ENCODE measurements at regions not wholly inside any gene's neighbourhood (a gene's known extent, or its start where the extent isn't known, plus 50 kb on each side); places are given as distances from the start of the nearest gene placed in this dataset.

DNA sequence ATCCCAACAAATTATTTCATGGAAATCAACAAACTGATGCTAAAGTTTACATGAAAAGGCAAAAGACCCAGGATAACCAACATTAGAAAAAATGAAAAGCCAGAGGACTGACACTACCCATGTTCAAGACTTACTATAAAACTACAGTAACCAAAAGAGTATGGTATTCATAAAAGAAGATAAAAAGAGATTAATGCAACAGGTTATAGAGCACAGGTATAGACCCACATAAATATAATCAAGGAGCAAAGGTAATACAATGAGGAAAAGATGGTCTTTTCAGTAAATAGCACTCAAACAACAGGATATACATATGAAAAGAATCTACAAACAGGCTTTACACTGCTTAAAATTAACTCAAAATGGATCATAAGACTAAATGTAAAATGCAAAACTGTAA, 1342.7 kb downstream of the UQCRFS1 start:
- peaks cover 55% of the 10 kb centered on the region for H3K36me3 Mint-ChIP-seq
- ChIA-PET CTCF (no interaction called here), POLR2A (no interaction called here)
- H3K9me3 Mint-ChIP-seq: peaks cover 79% of the 10 kb centered on the region
- no peaks in the 10 kb centered on the region for H3K4me1 Mint-ChIP-seq
- no peak overlapping the region for H3K27ac Mint-ChIP-seq
- TF ChIP-seq PRRX2 (CRISPR knock-in tag; IDR thresholded peaks at IDR 0.05): no peak
- no peak for TF ChIP-seq RELA (CRISPR knock-in tag; IDR thresholded peaks at IDR 0.05; ENCODE audit: borderline replicate concordance)
- TF ChIP-seq JAZF1 (CRISPR knock-in tag; IDR thresholded peaks at IDR 0.05): no peak
- TF ChIP-seq GABPB1 (CRISPR knock-in tag; IDR thresholded peaks at IDR 0.05): no peak
- TF ChIP-seq ZNF317 (CRISPR knock-in tag; IDR thresholded peaks at IDR 0.05; ENCODE audit: borderline replicate concordance, low read depth): no peak
- TF ChIP-seq, protein P1, sequence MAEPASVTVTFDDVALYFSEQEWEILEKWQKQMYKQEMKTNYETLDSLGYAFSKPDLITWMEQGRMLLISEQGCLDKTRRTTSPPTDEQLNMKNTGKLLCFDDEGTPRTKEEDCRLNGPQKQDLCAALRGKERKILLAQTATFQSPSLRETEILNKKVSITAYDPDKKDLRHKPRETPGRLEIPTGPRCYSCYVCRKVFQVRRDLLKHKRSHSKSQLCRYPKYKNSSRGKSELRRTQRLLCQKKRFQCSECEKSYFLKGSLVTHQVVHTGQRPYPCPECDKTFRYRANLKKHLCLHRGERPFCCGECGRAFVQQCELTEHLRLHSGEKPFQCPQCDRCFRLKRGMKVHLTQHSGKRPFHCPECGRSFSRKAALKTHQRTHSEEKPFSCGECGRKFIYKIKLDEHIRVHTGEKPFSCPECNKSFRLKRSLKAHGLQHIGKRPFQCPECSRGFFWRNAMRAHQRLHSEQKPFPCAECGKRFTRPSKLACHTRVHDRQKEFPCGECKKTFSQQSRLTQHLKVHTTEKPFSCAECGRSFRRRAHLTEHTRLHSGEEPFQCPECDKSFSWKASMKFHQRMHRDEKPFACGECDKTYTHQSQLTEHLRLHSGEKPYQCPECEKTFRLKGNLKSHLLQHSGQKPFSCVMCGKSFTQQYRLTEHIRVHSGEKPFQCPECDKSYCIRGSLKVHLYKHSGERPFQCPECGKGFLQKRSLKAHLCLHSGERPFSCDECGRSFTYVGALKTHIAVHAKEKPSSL (CRISPR knock-in tag; conservative IDR thresholded peaks at IDR 0.05): no peak
- ATAC-seq (no peak), DNase-seq (ENCODE audit: low spot score) (no peak)
- no peak overlapping the region for H3K4me3 Mint-ChIP-seq
- H3K27me3 Mint-ChIP-seq (ENCODE audit: low read depth): peaks cover 17% of the 10 kb centered on the region

DNA sequence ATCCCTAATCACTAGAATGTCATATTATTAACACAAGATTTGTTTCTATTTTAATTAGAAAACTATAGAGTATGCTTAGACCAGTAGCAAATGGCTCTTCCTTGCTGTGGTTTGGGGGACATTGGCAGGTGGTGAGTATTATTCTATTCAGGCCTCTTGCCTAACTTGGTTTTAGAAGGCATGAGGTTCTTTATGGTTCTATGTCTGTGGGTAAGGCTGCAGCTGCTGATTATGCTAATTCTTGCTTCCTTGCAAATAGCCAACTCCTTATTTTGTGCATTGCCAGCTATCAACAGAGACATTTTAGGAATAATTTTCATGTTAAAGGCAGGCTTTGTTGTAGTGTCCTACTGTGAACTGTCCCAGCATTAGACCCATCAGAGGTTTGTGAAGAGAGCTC, 1344.9 kb downstream of the UQCRFS1 start:
- ChIA-PET CTCF (no interaction called here), POLR2A (no interaction called here)
- Mint-ChIP-seq H3K9me3 (peaks cover 73% of the 10 kb centered on the region), H3K36me3 (peaks cover 65% of the 10 kb centered on the region), H3K27me3 (ENCODE audit: low read depth) (peaks cover 19% of the 10 kb centered on the region), H3K4me3 (no peak overlapping the region), H3K27ac (no peak overlapping the region), H3K4me1 (no peaks in the 10 kb centered on the region)
- ATAC-seq (no peak), DNase-seq (ENCODE audit: low spot score) (no peak)
- TF ChIP-seq GABPB1 (CRISPR knock-in tag; IDR thresholded peaks at IDR 0.05): no peak
- TF ChIP-seq, protein P2, sequence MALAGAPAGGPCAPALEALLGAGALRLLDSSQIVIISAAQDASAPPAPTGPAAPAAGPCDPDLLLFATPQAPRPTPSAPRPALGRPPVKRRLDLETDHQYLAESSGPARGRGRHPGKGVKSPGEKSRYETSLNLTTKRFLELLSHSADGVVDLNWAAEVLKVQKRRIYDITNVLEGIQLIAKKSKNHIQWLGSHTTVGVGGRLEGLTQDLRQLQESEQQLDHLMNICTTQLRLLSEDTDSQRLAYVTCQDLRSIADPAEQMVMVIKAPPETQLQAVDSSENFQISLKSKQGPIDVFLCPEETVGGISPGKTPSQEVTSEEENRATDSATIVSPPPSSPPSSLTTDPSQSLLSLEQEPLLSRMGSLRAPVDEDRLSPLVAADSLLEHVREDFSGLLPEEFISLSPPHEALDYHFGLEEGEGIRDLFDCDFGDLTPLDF (CRISPR knock-in tag; IDR thresholded peaks at IDR 0.05): no peak
- TF ChIP-seq, protein P3, sequence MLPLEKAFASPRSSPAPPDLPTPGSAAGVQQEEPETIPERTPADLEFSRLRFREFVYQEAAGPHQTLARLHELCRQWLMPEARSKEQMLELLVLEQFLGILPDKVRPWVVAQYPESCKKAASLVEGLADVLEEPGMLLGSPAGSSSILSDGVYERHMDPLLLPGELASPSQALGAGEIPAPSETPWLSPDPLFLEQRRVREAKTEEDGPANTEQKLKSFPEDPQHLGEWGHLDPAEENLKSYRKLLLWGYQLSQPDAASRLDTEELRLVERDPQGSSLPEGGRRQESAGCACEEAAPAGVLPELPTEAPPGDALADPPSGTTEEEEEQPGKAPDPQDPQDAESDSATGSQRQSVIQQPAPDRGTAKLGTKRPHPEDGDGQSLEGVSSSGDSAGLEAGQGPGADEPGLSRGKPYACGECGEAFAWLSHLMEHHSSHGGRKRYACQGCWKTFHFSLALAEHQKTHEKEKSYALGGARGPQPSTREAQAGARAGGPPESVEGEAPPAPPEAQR (CRISPR knock-in tag; IDR thresholded peaks at IDR 0.05): no peak
- TF ChIP-seq NFYB (CRISPR knock-in tag; conservative IDR thresholded peaks at IDR 0.05; ENCODE audit: low read depth): no peak
- TF ChIP-seq TEAD4 (CRISPR knock-in tag; IDR thresholded peaks at IDR 0.05): no peak
- no peak for TF ChIP-seq FOXK1 (CRISPR knock-in tag; IDR thresholded peaks at IDR 0.05)
- TF ChIP-seq, protein P4, sequence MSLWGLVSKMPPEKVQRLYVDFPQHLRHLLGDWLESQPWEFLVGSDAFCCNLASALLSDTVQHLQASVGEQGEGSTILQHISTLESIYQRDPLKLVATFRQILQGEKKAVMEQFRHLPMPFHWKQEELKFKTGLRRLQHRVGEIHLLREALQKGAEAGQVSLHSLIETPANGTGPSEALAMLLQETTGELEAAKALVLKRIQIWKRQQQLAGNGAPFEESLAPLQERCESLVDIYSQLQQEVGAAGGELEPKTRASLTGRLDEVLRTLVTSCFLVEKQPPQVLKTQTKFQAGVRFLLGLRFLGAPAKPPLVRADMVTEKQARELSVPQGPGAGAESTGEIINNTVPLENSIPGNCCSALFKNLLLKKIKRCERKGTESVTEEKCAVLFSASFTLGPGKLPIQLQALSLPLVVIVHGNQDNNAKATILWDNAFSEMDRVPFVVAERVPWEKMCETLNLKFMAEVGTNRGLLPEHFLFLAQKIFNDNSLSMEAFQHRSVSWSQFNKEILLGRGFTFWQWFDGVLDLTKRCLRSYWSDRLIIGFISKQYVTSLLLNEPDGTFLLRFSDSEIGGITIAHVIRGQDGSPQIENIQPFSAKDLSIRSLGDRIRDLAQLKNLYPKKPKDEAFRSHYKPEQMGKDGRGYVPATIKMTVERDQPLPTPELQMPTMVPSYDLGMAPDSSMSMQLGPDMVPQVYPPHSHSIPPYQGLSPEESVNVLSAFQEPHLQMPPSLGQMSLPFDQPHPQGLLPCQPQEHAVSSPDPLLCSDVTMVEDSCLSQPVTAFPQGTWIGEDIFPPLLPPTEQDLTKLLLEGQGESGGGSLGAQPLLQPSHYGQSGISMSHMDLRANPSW (CRISPR knock-in tag; conservative IDR thresholded peaks at IDR 0.05; ENCODE audit: low read depth): no peak
- no peak for TF ChIP-seq SMAD3 (CRISPR knock-in tag; IDR thresholded peaks at IDR 0.05; ENCODE audit: borderline replicate concordance)
- TF ChIP-seq, protein P5, sequence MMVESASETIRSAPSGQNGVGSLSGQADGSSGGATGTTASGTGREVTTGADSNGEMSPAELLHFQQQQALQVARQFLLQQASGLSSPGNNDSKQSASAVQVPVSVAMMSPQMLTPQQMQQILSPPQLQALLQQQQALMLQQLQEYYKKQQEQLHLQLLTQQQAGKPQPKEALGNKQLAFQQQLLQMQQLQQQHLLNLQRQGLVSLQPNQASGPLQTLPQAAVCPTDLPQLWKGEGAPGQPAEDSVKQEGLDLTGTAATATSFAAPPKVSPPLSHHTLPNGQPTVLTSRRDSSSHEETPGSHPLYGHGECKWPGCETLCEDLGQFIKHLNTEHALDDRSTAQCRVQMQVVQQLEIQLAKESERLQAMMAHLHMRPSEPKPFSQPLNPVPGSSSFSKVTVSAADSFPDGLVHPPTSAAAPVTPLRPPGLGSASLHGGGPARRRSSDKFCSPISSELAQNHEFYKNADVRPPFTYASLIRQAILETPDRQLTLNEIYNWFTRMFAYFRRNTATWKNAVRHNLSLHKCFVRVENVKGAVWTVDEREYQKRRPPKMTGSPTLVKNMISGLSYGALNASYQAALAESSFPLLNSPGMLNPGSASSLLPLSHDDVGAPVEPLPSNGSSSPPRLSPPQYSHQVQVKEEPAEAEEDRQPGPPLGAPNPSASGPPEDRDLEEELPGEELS (CRISPR knock-in tag; IDR thresholded peaks at IDR 0.05): no peak
- no peak for TF ChIP-seq TCF7 (CRISPR knock-in tag; IDR thresholded peaks at IDR 0.05; ENCODE audit: low read depth)
- TF ChIP-seq, protein P6, sequence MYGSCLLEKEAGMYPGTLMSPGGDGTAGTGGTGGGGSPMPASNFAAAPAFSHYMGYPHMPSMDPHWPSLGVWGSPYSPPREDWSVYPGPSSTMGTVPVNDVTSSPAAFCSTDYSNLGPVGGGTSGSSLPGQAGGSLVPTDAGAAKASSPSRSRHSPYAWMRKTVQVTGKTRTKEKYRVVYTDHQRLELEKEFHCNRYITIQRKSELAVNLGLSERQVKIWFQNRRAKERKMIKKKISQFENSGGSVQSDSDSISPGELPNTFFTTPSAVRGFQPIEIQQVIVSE (CRISPR knock-in tag; IDR thresholded peaks at IDR 0.05; ENCODE audit: borderline replicate concordance): no peak
- TF ChIP-seq CBFB (CRISPR knock-in tag; IDR thresholded peaks at IDR 0.05; ENCODE audit: low read depth): no peak
- no peak for TF ChIP-seq IRF2 (CRISPR knock-in tag; IDR thresholded peaks at IDR 0.05; ENCODE audit: borderline replicate concordance, low read depth)
- TF ChIP-seq ZNF138 (CRISPR knock-in tag; conservative IDR thresholded peaks at IDR 0.05): no peak
- TF ChIP-seq ELF4 (CRISPR knock-in tag; IDR thresholded peaks at IDR 0.05; ENCODE audit: low read depth): no peak
- no peak for TF ChIP-seq GTF2I (CRISPR knock-in tag; conservative IDR thresholded peaks at IDR 0.05)
- TF ChIP-seq ZNF121 (CRISPR knock-in tag; IDR thresholded peaks at IDR 0.05): no peak
- TF ChIP-seq, protein P7, sequence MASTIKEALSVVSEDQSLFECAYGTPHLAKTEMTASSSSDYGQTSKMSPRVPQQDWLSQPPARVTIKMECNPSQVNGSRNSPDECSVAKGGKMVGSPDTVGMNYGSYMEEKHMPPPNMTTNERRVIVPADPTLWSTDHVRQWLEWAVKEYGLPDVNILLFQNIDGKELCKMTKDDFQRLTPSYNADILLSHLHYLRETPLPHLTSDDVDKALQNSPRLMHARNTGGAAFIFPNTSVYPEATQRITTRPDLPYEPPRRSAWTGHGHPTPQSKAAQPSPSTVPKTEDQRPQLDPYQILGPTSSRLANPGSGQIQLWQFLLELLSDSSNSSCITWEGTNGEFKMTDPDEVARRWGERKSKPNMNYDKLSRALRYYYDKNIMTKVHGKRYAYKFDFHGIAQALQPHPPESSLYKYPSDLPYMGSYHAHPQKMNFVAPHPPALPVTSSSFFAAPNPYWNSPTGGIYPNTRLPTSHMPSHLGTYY (CRISPR knock-in tag; IDR thresholded peaks at IDR 0.05): no peak

Data from WTC11 (cell line).